Suppressor macrophage treated with lipopolysaccharide for 4 hours (primary cell): ENCODE measurements at regions not wholly inside any gene's neighbourhood (a gene's known extent, or its start where the extent isn't known, plus 50 kb on each side); places are given as distances from the start of the nearest gene placed in this dataset.

Experiments
- DNase-seq: peaks from one replicate; pipeline ENCODE4 v3.0.0-alpha.2; 2020

DNA sequence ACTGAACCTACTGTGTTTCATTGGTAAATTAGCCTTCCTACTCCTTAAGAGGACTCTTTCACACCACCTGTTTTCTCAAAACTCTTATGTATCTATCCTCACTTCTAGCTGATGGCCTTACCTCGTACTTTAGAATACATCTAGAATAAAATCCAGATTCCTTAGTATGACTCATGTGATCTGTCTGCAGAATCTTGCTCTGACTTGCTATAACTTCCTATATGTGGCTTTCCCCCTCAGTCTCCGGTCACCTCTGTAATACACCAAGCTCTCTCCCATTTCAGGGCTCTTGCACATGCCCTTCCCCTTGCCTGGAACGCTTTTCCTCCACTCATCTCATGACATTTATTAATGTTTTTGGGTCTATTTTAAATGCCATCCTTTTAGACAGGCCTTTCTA is 95.6 kb upstream of the LHCGR start:
- DNase-seq = no peak

- DNase-seq = no peak
Measured at GRCh38 chr2:48849770-48850169, 94.2 kb upstream of the LHCGR start.

- no peak for DNase-seq
Measured at GRCh38 chr2:48845684-48846083, 90.2 kb upstream of the LHCGR start.

GRCh38 chr2:48844417-48845155 is 89.1 kb upstream of the LHCGR start:
- no peak for DNase-seq

DNA sequence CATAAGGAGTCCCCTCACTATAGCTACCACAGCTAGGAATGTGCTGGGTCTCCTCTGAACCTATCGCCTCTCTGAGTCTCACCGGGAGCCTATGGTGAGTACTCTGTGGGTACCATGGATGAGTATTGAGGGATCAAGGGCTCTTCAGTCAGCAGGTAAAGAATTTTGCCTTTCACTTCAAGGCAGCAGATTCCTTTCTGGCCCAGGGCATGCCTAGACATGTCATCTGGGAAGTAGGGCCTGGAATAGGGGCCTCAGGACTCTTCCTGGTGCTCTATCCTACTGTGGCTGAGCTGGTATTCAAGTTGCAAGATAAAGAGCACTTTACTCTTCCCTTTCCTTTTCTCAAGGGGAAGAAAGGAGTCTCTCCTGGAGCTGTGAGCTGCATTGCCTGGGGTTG is 85.6 kb upstream of the LHCGR start:
- no peak for DNase-seq

- DNase-seq = no peak
Measured at GRCh38 chr2:48838029-48838428, 82.5 kb upstream of the LHCGR start.

DNA sequence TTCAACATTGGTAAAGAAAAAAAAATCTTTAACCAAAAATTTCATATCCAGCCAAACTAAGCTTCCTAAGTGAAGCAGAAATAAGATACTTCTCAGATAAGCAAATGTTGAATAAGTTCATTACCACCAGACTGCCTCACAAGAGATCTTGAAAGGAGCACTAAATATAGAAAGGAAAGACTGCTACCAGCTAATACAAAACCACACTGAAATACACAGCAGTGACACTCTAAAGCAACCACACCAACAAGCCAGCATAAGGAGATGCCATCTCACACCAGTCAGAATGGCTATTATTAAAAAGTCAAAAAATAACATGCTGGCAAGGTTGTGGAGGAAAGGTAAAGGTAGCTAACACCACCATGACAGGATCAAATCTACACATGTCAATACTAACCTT is 74.0 kb upstream of the LHCGR start:
- no peak for DNase-seq

DNA sequence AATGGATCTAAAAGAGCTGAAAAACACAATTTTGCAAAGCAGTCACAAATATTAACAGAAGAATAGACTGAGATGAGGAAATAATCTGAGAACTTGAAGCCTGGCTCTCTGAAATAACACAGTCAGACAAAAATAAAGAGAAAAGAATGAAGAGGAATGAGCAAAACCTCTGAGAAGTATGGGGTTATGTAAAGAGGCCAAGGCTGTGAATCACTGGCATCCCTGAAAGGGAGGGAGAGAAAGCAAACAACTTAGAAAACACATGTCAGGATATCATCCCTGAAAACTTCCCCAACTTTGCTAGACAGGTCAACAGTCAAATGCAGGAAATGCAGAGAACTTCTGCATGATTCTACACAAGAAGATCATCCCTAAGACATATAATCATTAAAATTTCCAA is 73.5 kb upstream of the LHCGR start:
- DNase-seq = no peak

DNA sequence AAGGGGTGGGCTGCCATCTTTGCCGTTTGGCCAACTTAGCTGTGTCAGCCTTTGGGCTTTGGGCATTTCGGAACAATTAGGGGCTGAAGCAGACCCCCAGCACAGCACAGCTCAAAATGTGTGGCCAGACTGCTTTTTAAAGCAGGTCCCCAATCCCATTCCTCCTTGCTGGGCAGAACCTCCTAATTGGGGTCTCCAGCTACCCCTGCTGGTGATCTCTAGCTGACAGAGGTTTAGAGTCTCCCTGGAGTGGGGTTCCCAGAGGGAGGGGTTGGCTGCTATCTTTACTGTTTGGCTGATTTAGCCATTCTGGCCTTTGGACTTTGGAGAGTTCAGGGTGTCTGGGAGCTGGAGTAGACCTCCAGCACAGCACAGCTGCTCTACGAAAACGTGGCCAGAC is 71.5 kb upstream of the LHCGR start:
- DNase-seq = no peak

- no peak for DNase-seq
Measured at GRCh38 chr2:48824116-48824515, 68.6 kb upstream of the LHCGR start.

GRCh38 chr2:48819206-48819735 is 63.7 kb upstream of the LHCGR start:
- no peak for DNase-seq

GRCh38 chr2:48817355-48817754 is 61.8 kb upstream of the LHCGR start:
- no peak for DNase-seq

DNA sequence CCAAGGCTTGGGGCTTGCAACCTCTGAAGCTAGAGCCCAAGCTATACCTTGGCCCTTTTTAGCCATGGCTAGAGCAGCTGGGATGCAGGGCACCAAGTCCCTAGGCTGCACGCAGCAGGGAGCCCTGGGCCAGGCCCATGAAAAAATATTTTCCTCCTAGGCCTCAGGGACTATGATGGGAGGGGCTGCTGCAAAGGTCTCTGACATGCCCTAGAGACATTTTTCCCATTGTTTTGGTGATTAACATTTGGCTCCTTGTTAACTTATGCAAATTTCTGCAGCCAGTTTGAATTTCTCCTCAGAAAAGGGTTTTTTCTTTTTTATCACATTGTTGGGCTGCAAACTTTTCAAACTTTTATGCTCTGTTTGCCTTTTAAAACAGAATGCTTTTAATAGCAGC is 56.9 kb upstream of the LHCGR start:
- no peak for DNase-seq

DNA sequence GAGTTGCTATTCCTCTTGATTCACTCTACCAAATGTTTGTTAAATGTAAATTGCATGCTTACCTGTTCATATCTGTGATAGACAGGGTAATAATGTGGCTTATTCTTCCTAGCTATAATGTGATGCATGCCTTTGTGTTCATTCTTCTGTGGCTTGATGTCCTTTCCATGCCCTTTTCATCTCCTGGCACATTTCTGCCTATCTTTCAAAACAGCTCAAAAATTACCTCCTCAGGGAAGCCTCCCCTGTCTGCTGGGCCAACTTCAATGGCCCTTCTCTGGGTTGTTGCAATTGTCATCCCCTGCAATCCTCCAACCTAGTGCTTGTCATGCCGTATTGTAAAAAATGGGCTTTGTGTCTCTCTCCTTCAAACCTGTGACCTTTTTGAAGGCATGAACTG is 52.8 kb upstream of the LHCGR start:
- no peak for DNase-seq
